ENCODE measurements at regions not wholly inside any gene's neighbourhood (a gene's known extent, or its start where the extent isn't known, plus 50 kb on each side); places are given as distances from the start of the nearest gene placed in this dataset.

- H3K79me2 ChIP-seq (ENCODE audit: insufficient read depth, low read length), result no peaks in the 10 kb centered on the region
- no peaks in the 10 kb centered on the region for H3K27me3 Mint-ChIP-seq (ENCODE audit: low read depth, unreplicated experiment)
- no peaks in the 10 kb centered on the region for H4K20me1 ChIP-seq (ENCODE audit: insufficient read depth, low read length)
- no peak for DNase-seq (ENCODE audit: low read depth)
- no peak for FAIRE-seq
- no peak overlapping the region for H3K4me3 ChIP-seq (ENCODE audit: insufficient read depth, low read depth, low read length)
- H3K4me1 Mint-ChIP-seq (ENCODE audit: low read depth, unreplicated experiment), result peaks cover 5% of the 10 kb centered on the region
- no peaks in the 10 kb centered on the region for H3K36me3 ChIP-seq (ENCODE audit: insufficient read depth, low read length)
- peaks cover 4% of the 10 kb centered on the region for H3K4me1 ChIP-seq (ENCODE audit: insufficient read depth, low read length)
- no peak for TF ChIP-seq CTCF (IDR thresholded peaks at IDR 0.05; ENCODE audit: insufficient read depth, low read depth, low read length)
- no peak for TF ChIP-seq EZH2 (IDR thresholded peaks at IDR 0.05; ENCODE audit: insufficient read depth, low read length)
- H3K9me3 ChIP-seq (ENCODE audit: insufficient read depth, low read depth, low read length), result no peaks in the 10 kb centered on the region
- H3K36me3 Mint-ChIP-seq (ENCODE audit: low read depth, unreplicated experiment), result no peaks in the 10 kb centered on the region
- H3K27ac Mint-ChIP-seq (ENCODE audit: unreplicated experiment), result peak overlapping the region; percentile 47
- H3K4me2 ChIP-seq (ENCODE audit: low read length), result no peak overlapping the region
- no peaks in the 10 kb centered on the region for H3K9me3 Mint-ChIP-seq (ENCODE audit: unreplicated experiment)
- H3K27ac ChIP-seq (ENCODE audit: low read depth, low read length), result no peak overlapping the region
- no peak overlapping the region for H2AFZ ChIP-seq (ENCODE audit: low read depth, low read length)
- H3K27me3 ChIP-seq (ENCODE audit: insufficient read depth, low read length), result no peaks in the 10 kb centered on the region
- no peak overlapping the region for H3K4me3 Mint-ChIP-seq (ENCODE audit: unreplicated experiment)
- no peak overlapping the region for H3K9ac ChIP-seq (ENCODE audit: low read length)
These were observed 76.8 kb upstream of the KLF6 start for GRCh38 chr10:3861795-3862194.

DNA sequence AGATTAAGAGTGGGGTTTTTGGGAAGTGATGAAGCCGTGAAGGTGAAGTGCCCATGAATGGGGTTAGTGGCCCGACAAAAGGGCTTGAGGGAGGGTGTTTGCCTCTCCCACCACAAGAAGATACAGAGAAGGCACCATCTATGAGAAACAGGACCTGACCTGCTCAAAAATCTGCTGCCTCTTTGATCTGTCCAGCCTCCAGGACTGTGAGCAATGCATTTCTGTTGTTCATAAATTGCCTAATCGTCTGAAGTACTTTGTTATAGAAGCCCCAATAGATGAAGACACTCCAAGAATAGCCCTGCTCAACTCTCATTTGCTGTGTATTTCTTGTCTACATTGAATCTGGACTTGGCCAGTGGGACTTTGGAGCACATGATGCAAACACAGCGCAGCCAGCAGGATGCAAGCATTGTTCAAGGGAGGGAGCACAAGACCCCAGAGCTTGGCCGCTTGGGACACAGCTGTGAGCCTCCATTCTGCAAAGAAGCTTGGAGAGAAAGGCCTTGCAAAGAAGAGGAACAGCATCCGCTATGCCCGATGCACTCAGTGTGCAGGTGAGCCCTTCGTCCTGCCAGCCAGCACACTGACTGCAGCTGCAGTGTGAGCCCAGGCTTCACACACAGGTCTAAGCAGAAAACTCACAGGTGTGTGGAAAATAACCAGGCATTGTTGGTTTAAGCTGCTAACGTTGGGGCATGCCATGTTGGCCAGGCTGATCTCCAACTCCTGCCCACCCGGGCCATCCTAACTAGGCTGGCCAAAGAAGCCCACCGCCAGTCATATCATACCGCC, 73.2 kb upstream of the KLF6 start:
- TF ChIP-seq EZH2 (IDR thresholded peaks at IDR 0.05; ENCODE audit: insufficient read depth, low read length) (no peak), CTCF (IDR thresholded peaks at IDR 0.05; ENCODE audit: insufficient read depth, low read depth, low read length) (no peak)
- FAIRE-seq, result no peak
- Histone ChIP-seq H3K4me3 (ENCODE audit: insufficient read depth, low read depth, low read length) (no peak overlapping the region), H3K9me3 (ENCODE audit: insufficient read depth, low read depth, low read length) (no peaks in the 10 kb centered on the region), H3K4me1 (ENCODE audit: insufficient read depth, low read length) (peaks cover 12% of the 10 kb centered on the region), H3K27me3 (ENCODE audit: insufficient read depth, low read length) (no peaks in the 10 kb centered on the region), H3K36me3 (ENCODE audit: insufficient read depth, low read length) (no peaks in the 10 kb centered on the region), H3K27ac (ENCODE audit: low read depth, low read length) (no peak overlapping the region), H3K4me2 (ENCODE audit: low read length) (no peak overlapping the region), H2AFZ (ENCODE audit: low read depth, low read length) (no peak overlapping the region), H4K20me1 (ENCODE audit: insufficient read depth, low read length) (no peaks in the 10 kb centered on the region), H3K79me2 (ENCODE audit: insufficient read depth, low read length) (no peaks in the 10 kb centered on the region), H3K9ac (ENCODE audit: low read length) (no peak overlapping the region)
- H3K4me1 Mint-ChIP-seq (ENCODE audit: low read depth, unreplicated experiment), result peaks cover 7% of the 10 kb centered on the region
- H3K9me3 Mint-ChIP-seq (ENCODE audit: unreplicated experiment), result no peaks in the 10 kb centered on the region
- no peak for DNase-seq (ENCODE audit: low read depth)
- H3K27ac Mint-ChIP-seq (ENCODE audit: unreplicated experiment), result no peak overlapping the region
- H3K27me3 Mint-ChIP-seq (ENCODE audit: low read depth, unreplicated experiment), result no peaks in the 10 kb centered on the region
- no peaks in the 10 kb centered on the region for H3K36me3 Mint-ChIP-seq (ENCODE audit: low read depth, unreplicated experiment)
- no peak overlapping the region for H3K4me3 Mint-ChIP-seq (ENCODE audit: unreplicated experiment)

GRCh38 chr10:3857318-3857717, 72.3 kb upstream of the KLF6 start:
- no peaks in the 10 kb centered on the region for H3K27me3 Mint-ChIP-seq (ENCODE audit: low read depth, unreplicated experiment)
- H3K4me1 Mint-ChIP-seq (ENCODE audit: low read depth, unreplicated experiment), result peaks cover 10% of the 10 kb centered on the region
- no peaks in the 10 kb centered on the region for H3K79me2 ChIP-seq (ENCODE audit: insufficient read depth, low read length)
- no peaks in the 10 kb centered on the region for H4K20me1 ChIP-seq (ENCODE audit: insufficient read depth, low read length)
- FAIRE-seq (no peak), DNase-seq (ENCODE audit: low read depth) (no peak)
- H3K27me3 ChIP-seq (ENCODE audit: insufficient read depth, low read length), result no peaks in the 10 kb centered on the region
- no peak overlapping the region for H3K27ac ChIP-seq (ENCODE audit: low read depth, low read length)
- no peak overlapping the region for H3K4me2 ChIP-seq (ENCODE audit: low read length)
- H3K27ac Mint-ChIP-seq (ENCODE audit: unreplicated experiment), result no peak overlapping the region
- H3K36me3 Mint-ChIP-seq (ENCODE audit: low read depth, unreplicated experiment), result no peaks in the 10 kb centered on the region
- H3K4me1 ChIP-seq (ENCODE audit: insufficient read depth, low read length), result peaks cover 18% of the 10 kb centered on the region
- H3K9ac ChIP-seq (ENCODE audit: low read length), result no peak overlapping the region
- H3K4me3 ChIP-seq (ENCODE audit: insufficient read depth, low read depth, low read length), result no peak overlapping the region
- no peak overlapping the region for H2AFZ ChIP-seq (ENCODE audit: low read depth, low read length)
- no peaks in the 10 kb centered on the region for H3K9me3 Mint-ChIP-seq (ENCODE audit: unreplicated experiment)
- H3K4me3 Mint-ChIP-seq (ENCODE audit: unreplicated experiment), result no peak overlapping the region
- no peaks in the 10 kb centered on the region for H3K9me3 ChIP-seq (ENCODE audit: insufficient read depth, low read depth, low read length)
- no peaks in the 10 kb centered on the region for H3K36me3 ChIP-seq (ENCODE audit: insufficient read depth, low read length)
- TF ChIP-seq CTCF (IDR thresholded peaks at IDR 0.05; ENCODE audit: insufficient read depth, low read depth, low read length) (no peak), EZH2 (IDR thresholded peaks at IDR 0.05; ENCODE audit: insufficient read depth, low read length) (no peak)
